ENCODE measurements at regions not wholly inside any gene's neighbourhood (a gene's known extent, or its start where the extent isn't known, plus 50 kb on each side); places are given as distances from the start of the nearest gene placed in this dataset.

- H3K4me3 ChIP-seq (replicated peaks; ENCODE audit: low read depth, low read length), result no peak overlapping the region
- no peak for DNase-seq (ENCODE audit: extremely low read depth, low read depth)
These were observed 259.3 kb upstream of the AJAP1 start for GRCh38 chr1:4395158-4395557.

DNA sequence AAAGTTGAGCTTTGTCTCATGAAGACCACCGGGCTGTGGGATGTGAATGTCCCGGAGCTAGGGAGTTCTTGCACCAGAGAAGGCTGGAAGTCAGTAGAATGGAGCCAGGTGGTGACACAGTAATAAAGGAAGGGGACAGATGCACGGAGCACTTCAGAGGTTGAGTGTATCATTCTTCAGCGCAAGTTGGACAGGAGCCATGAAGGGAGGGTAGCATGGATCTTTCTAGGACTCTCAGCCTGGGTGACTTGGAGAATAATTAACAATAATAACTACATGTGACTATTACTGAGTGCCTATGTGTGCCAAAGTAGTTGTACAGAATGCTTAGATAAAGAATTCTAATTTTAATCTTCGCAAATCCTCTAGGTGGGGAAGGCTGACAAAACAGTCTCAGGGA is 258.7 kb upstream of the AJAP1 start:
- no peak for DNase-seq (ENCODE audit: extremely low read depth, low read depth)
- no peak overlapping the region for H3K4me3 ChIP-seq (replicated peaks; ENCODE audit: low read depth, low read length)
- TF ChIP-seq, protein P1, sequence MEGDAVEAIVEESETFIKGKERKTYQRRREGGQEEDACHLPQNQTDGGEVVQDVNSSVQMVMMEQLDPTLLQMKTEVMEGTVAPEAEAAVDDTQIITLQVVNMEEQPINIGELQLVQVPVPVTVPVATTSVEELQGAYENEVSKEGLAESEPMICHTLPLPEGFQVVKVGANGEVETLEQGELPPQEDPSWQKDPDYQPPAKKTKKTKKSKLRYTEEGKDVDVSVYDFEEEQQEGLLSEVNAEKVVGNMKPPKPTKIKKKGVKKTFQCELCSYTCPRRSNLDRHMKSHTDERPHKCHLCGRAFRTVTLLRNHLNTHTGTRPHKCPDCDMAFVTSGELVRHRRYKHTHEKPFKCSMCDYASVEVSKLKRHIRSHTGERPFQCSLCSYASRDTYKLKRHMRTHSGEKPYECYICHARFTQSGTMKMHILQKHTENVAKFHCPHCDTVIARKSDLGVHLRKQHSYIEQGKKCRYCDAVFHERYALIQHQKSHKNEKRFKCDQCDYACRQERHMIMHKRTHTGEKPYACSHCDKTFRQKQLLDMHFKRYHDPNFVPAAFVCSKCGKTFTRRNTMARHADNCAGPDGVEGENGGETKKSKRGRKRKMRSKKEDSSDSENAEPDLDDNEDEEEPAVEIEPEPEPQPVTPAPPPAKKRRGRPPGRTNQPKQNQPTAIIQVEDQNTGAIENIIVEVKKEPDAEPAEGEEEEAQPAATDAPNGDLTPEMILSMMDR (IDR thresholded peaks at IDR 0.05; ENCODE audit: low read depth, low read length, missing control alignments), result no peak

More at GRCh38 chr1:4395158-4395557, 259.3 kb upstream of the AJAP1 start:
- TF ChIP-seq, protein P1 (IDR thresholded peaks at IDR 0.05; ENCODE audit: low read depth, low read length, missing control alignments), result no peak

- no peak overlapping the region for H3K4me3 ChIP-seq (replicated peaks; ENCODE audit: low read depth, low read length)
- no peak for DNase-seq (ENCODE audit: extremely low read depth, low read depth)
- TF ChIP-seq, protein P1 (IDR thresholded peaks at IDR 0.05; ENCODE audit: low read depth, low read length, missing control alignments), result no peak
These were observed 257.9 kb upstream of the AJAP1 start for GRCh38 chr1:4396551-4396950.

DNA sequence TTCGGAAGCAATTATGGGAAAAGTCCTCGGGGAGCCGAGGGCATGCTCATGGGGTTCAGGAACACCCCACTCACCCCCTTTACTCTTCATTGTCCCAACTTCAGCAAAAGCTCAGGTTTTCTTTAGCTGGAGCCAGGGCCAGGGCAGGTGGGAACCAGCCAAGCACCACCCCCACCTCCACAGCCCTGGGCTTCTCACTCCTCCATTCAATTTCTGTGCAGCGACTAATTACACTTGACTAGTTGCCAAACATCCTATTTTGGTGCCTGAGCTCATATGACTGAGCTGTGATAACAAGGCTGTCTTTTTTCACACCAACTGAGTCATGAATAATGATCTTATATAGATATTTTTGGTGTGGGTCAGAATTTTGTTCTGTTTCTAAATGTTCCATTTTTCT is 257.2 kb upstream of the AJAP1 start:
- DNase-seq (ENCODE audit: extremely low read depth, low read depth), result no peak
- no peak overlapping the region for H3K4me3 ChIP-seq (replicated peaks; ENCODE audit: low read depth, low read length)
- TF ChIP-seq, protein P1 (IDR thresholded peaks at IDR 0.05; ENCODE audit: low read depth, low read length, missing control alignments), result no peak

- no peak for DNase-seq (ENCODE audit: extremely low read depth, low read depth)
- TF ChIP-seq, protein P1 (IDR thresholded peaks at IDR 0.05; ENCODE audit: low read depth, low read length, missing control alignments), result no peak
- H3K4me3 ChIP-seq (replicated peaks; ENCODE audit: low read depth, low read length), result no peak overlapping the region
These were observed 252.4 kb upstream of the AJAP1 start for GRCh38 chr1:4402032-4402431.

GRCh38 chr1:4404854-4405590 is 249.4 kb upstream of the AJAP1 start:
- no peak for DNase-seq (ENCODE audit: extremely low read depth, low read depth)
- TF ChIP-seq, protein P1 (IDR thresholded peaks at IDR 0.05; ENCODE audit: low read depth, low read length, missing control alignments), result no peak
- no peak overlapping the region for H3K4me3 ChIP-seq (replicated peaks; ENCODE audit: low read depth, low read length)

DNA sequence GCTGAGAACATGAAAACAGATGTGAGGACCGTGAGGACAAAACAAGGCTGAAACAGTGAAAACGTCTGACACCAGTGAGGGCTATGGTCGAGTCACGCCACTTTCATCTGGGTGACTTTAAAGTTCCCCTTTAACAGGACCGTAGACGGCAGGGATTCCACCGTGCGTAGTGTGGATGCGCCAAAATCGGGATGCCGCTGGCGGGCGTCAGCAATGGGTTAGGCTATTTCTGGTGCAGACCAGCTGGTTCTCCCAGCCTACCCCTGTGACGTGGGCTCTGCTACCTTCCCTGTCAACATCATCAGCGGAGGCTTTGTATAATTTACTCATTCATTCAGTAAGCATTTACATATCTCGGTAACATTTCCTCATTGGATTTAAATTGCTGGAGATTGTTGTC is 246.6 kb upstream of the AJAP1 start:
- TF ChIP-seq, protein P1 (IDR thresholded peaks at IDR 0.05; ENCODE audit: low read depth, low read length, missing control alignments), result no peak
- H3K4me3 ChIP-seq (replicated peaks; ENCODE audit: low read depth, low read length), result no peak overlapping the region
- DNase-seq (ENCODE audit: extremely low read depth, low read depth), result no peak

Measured in HFF-Myc (cell line).